ACC112 (cell line): ENCODE measurements at regions not wholly inside any gene's neighbourhood (a gene's known extent, or its start where the extent isn't known, plus 50 kb on each side); places are given as distances from the start of the nearest gene placed in this dataset.

Experiments used
- H2AFZ ChIP-seq: fragments of 200-600 bp; sonication (generic); one replicate; pipeline ENCODE4 v1.6.0; 2017; ENCODE audit warnings: antibody characterized with exemption, low read length; ENCODE audit not compliant: unreplicated experiment
- H3K27ac ChIP-seq: fragments of 200-600 bp; sonication (generic); 2 replicates; pipeline ENCODE4 v1.5.1; 2014; ENCODE audit warnings: low read depth, mild to moderate bottlenecking, antibody characterized with exemption, low read length, moderate library complexity
- H3K27me3 ChIP-seq: fragments of 200-600 bp; sonication (generic); 2 replicates; pipeline ENCODE4 v1.6.1; 2014; ENCODE audit warnings: mild to moderate bottlenecking, antibody characterized with exemption, low read length, moderate library complexity, mixed read lengths; ENCODE audit not compliant: insufficient read depth
- H3K36me3 ChIP-seq: fragments of 200-600 bp; sonication (generic); 2 replicates; pipeline ENCODE4 v1.6.1; 2016; ENCODE audit warnings: mild to moderate bottlenecking, antibody characterized with exemption, low read length, moderate library complexity, mixed read lengths; ENCODE audit not compliant: insufficient read depth
- H3K4me1 ChIP-seq: fragments of 200-600 bp; sonication (generic); one replicate; pipeline ENCODE4 v1.6.1; 2016; ENCODE audit warnings: low read length, mixed read lengths; ENCODE audit not compliant: insufficient read depth, unreplicated experiment, control insufficient read depth
- H3K4me3 ChIP-seq: fragments of 200-600 bp; sonication (generic); 2 replicates; pipeline ENCODE4 v1.5.1; 2014; ENCODE audit warnings: mild to moderate bottlenecking, low read depth, low read length
- H3K79me2 ChIP-seq: fragments of 200-600 bp; sonication (generic); one replicate; pipeline ENCODE4 v1.6.0; 2016; ENCODE audit warnings: low read length; ENCODE audit not compliant: control insufficient read depth, unreplicated experiment, insufficient read depth

DNA sequence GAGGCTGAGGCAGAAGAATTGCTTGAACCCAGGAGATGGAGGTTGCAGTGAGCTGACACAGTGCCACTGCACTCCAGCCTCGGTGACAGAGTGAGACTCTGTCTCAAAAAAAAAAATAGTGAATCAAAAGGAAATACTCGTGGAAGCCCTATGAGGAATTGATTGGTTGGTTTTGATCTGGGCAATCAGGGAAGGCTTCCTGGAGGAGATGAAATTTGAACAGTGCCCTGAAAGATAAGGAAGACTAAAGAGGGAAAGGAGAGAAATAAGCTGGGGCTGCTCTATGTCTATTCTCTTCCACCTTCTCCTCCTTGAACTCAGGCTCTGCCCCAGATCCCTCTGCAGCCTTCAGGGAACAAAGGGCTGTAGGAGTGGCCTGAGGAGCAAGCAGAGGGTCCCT is 54.1 kb downstream of the IRF2BPL start:
- no peak overlapping the region for H3K4me3 ChIP-seq
- no peaks in the 10 kb centered on the region for H3K79me2 ChIP-seq
- H3K27me3 ChIP-seq = no peaks in the 10 kb centered on the region
- no peaks in the 10 kb centered on the region for H3K4me1 ChIP-seq
- no peak overlapping the region for H3K27ac ChIP-seq
- no peaks in the 10 kb centered on the region for H3K36me3 ChIP-seq
- H2AFZ ChIP-seq = no peak overlapping the region

DNA sequence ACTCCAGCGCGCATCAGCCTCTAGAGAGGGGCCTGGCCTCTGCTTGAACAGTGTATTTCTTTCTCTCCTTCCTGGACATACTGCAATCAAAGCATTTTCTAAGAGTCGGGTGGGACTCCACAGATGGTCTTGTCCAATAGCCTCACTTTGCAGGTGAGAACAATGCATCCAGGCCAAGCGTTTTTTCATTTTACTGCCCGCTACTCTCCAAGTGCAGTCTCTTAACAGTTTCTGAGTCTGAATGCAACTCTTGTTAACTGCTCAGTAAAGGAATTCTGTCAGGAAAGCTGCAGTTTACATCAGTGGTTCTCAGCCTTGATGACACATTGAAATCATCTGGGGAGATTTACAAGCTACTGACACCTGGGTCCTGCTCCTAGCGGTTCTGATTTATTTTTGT is 57.0 kb downstream of the IRF2BPL start:
- Histone ChIP-seq H3K4me1 (no peaks in the 10 kb centered on the region), H3K27ac (no peak overlapping the region), H3K27me3 (no peaks in the 10 kb centered on the region), H3K4me3 (no peak overlapping the region), H2AFZ (no peak overlapping the region), H3K36me3 (no peaks in the 10 kb centered on the region), H3K79me2 (no peaks in the 10 kb centered on the region)

DNA sequence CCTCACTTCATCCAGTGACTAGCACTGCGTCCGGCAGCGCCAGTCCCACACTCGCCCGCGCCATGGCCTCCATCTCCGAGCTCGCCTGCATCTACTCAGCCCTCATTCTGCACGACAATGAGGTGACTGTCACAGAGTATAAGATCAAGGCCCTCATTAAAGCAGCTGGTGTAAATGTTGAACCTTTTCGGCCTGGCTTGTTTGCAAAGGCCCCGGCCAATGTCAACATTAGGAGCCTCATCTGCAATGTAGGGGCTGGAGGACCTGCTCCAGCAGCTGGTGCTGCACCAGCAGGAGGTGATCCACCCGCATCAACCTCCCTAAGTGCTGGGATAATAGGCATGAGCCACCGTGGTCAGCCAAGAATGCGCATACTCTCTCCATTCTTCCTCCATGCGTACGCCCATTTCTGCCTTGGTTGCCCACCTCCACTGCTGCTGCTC is 59.9 kb downstream of the IRF2BPL start:
- H3K27me3 ChIP-seq = no peaks in the 10 kb centered on the region
- H3K4me3 ChIP-seq = no peak overlapping the region
- no peak overlapping the region for H3K27ac ChIP-seq
- no peaks in the 10 kb centered on the region for H3K4me1 ChIP-seq
- H2AFZ ChIP-seq = no peak overlapping the region
- no peaks in the 10 kb centered on the region for H3K36me3 ChIP-seq
- no peaks in the 10 kb centered on the region for H3K79me2 ChIP-seq

- Histone ChIP-seq H3K27ac (no peak overlapping the region), H3K79me2 (no peaks in the 10 kb centered on the region), H3K27me3 (no peaks in the 10 kb centered on the region), H3K4me1 (no peaks in the 10 kb centered on the region), H3K4me3 (no peak overlapping the region), H2AFZ (no peak overlapping the region), H3K36me3 (no peaks in the 10 kb centered on the region)
Observed at GRCh38 chr14:76967788-76968187, 60.7 kb downstream of the IRF2BPL start.

- Histone ChIP-seq H3K79me2 (no peaks in the 10 kb centered on the region), H3K27me3 (no peaks in the 10 kb centered on the region), H3K4me3 (no peak overlapping the region), H3K36me3 (no peaks in the 10 kb centered on the region), H3K27ac (no peak overlapping the region), H3K4me1 (peaks cover 18% of the 10 kb centered on the region), H2AFZ (no peak overlapping the region)
Observed at GRCh38 chr14:76965232-76965631, 63.3 kb downstream of the IRF2BPL start.

DNA sequence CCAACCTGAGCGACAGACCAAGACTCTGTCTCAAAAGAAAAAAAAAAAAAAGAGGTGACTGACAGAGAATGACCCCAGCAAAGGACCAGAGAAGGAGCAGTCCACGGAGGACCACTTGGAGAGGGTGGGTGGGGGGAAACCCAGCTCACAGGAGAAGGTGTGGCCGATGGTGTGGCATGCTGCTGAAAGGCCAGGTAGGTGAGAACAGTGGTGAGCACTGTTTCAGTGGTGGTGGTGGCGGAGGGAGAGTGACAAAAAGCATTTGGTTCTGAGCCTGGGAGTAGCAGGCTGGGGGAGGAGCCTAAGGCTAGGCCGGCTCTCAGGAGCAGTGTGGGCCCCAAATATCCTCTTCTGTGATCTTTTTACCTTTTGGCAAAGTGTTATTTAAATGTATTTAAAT is 63.8 kb downstream of the IRF2BPL start:
- H3K27me3 ChIP-seq = no peaks in the 10 kb centered on the region
- no peak overlapping the region for H3K27ac ChIP-seq
- H3K4me1 ChIP-seq = peaks cover 18% of the 10 kb centered on the region
- H3K79me2 ChIP-seq = no peaks in the 10 kb centered on the region
- H3K36me3 ChIP-seq = no peaks in the 10 kb centered on the region
- no peak overlapping the region for H2AFZ ChIP-seq
- no peak overlapping the region for H3K4me3 ChIP-seq

DNA sequence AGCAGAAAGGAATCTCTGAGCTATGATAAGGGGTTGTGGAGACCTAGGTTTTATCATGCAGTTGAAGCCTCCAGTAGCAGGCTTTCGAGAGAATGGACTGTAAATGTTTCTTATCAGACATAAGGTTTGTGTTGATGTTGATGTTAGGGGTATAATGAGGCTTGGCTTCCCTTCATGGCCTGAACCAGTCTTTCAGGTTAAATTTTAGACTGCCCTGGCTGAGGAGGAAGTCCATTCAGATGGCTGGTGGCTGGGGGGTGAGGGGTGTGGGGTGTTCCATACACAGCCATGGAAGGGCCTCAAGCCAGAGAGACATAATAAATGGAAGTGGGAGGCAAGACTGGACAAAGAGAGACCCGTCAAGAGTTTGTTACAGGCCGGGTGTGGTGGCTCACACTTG is 65.1 kb downstream of the IRF2BPL start:
- no peaks in the 10 kb centered on the region for H3K27me3 ChIP-seq
- no peaks in the 10 kb centered on the region for H3K79me2 ChIP-seq
- no peak overlapping the region for H3K4me3 ChIP-seq
- H2AFZ ChIP-seq = no peak overlapping the region
- no peak overlapping the region for H3K27ac ChIP-seq
- H3K36me3 ChIP-seq = no peaks in the 10 kb centered on the region
- H3K4me1 ChIP-seq = peaks cover 24% of the 10 kb centered on the region

GRCh38 chr14:76962303-76962660 is 66.2 kb downstream of the IRF2BPL start:
- H3K27ac ChIP-seq = peak overlapping the region; percentile 91

DNA sequence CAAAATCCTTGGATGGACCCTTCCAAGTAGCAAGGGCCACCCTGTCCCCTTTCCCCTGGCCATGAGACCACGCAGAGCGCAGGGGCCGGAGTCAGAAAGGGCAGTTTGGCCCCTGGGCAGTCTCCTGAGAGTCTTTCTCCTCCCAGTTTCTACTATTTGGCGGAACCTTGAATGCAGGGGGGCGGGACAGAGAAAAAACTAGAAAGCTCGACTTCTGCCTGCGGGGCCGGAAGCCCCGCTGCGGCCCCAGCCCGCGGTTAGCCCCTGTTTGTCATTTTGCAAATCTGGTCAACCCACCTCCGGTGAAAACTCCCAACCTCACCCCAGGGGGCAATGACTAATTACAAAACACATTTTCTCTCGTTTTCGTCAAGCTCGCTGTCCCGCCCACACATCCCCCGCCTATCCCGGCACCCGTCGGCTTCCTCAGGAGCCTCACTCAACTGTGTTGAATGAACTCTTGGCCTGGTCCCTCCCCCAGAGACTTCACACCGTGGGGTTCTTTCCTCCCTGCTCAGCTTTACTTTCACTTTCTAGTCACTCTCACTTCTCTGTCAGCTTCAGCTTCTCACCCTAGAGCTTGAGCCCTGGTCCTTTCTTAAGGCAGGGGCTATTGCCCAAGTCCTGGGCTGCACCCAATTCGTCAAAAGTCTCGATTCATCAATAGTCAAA is 66.7 kb downstream of the IRF2BPL start:
- H3K4me1 ChIP-seq = peaks cover 34% of the 10 kb centered on the region
- peak overlapping the region; percentile 61 for H3K4me3 ChIP-seq
- H3K36me3 ChIP-seq = no peaks in the 10 kb centered on the region
- H3K27ac ChIP-seq = peak overlapping the region; percentile 91
- H2AFZ ChIP-seq = peak overlapping the region; percentile 76
- H3K27me3 ChIP-seq = no peaks in the 10 kb centered on the region
- H3K79me2 ChIP-seq = no peaks in the 10 kb centered on the region

More at GRCh38 chr14:76962303-76962660, 66.2 kb downstream of the IRF2BPL start:
- Histone ChIP-seq H3K4me1 (peaks cover 28% of the 10 kb centered on the region), H3K4me3 (peak overlapping the region; percentile 61), H3K79me2 (no peaks in the 10 kb centered on the region), H3K36me3 (no peaks in the 10 kb centered on the region), H2AFZ (peak overlapping the region; percentile 48), H3K27me3 (no peaks in the 10 kb centered on the region)

GRCh38 chr14:76958980-76959710 is 69.4 kb downstream of the IRF2BPL start:
- no peak overlapping the region for H3K4me3 ChIP-seq
- peak overlapping the region; percentile 18; the same call in 1 of the 2 replicates for H3K27ac ChIP-seq
- no peaks in the 10 kb centered on the region for H3K27me3 ChIP-seq
- no peaks in the 10 kb centered on the region for H3K79me2 ChIP-seq
- H2AFZ ChIP-seq = peak overlapping the region; percentile 32
- H3K36me3 ChIP-seq = no peaks in the 10 kb centered on the region
- H3K4me1 ChIP-seq = peaks cover 56% of the 10 kb centered on the region
